Fibroblast of villous mesenchyme (primary cell): ENCODE measurements at regions not wholly inside any gene's neighbourhood (a gene's known extent, or its start where the extent isn't known, plus 50 kb on each side); places are given as distances from the start of the nearest gene placed in this dataset.

Experiments
- DNase-seq: peaks from one replicate; pipeline ENCODE4 v3.0.0-alpha.2; 2010; ENCODE audit warnings: low read depth
- H3K4me3 ChIP-seq: 2 replicates; pipeline ENCODE4 v1.5.1; 2011; ENCODE audit warnings: low read depth, mild to moderate bottlenecking, low read length
- TF ChIP-seq, protein P1 (sequence below): IDR thresholded peaks from 2 replicates; pipeline ENCODE4 v1.5.1; 2012; ENCODE audit warnings: low read depth, mild to moderate bottlenecking, low read length; ENCODE audit not compliant: insufficient read depth

DNA sequence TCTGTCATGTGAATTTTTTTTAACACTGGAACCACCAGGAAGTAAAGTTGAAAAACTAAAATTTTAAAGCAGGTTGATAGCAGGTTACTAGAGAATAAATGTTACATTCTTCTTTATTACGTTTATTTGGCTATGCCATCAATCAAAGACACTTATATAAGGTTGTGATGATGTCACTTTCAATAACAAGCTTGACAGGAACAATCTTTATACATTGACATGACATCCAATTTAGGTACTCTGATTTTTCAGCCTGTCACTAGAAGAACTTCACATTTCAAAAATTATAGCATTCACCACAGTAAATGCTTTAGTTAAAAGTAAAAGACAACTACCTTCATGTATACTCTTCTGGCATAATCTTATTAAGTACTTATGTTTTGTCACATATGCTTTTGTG is 696.8 kb upstream of the NCAM2 start:
- no peak overlapping the region for H3K4me3 ChIP-seq
- no peak for DNase-seq
- TF ChIP-seq, protein P1, sequence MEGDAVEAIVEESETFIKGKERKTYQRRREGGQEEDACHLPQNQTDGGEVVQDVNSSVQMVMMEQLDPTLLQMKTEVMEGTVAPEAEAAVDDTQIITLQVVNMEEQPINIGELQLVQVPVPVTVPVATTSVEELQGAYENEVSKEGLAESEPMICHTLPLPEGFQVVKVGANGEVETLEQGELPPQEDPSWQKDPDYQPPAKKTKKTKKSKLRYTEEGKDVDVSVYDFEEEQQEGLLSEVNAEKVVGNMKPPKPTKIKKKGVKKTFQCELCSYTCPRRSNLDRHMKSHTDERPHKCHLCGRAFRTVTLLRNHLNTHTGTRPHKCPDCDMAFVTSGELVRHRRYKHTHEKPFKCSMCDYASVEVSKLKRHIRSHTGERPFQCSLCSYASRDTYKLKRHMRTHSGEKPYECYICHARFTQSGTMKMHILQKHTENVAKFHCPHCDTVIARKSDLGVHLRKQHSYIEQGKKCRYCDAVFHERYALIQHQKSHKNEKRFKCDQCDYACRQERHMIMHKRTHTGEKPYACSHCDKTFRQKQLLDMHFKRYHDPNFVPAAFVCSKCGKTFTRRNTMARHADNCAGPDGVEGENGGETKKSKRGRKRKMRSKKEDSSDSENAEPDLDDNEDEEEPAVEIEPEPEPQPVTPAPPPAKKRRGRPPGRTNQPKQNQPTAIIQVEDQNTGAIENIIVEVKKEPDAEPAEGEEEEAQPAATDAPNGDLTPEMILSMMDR, result no peak

DNA sequence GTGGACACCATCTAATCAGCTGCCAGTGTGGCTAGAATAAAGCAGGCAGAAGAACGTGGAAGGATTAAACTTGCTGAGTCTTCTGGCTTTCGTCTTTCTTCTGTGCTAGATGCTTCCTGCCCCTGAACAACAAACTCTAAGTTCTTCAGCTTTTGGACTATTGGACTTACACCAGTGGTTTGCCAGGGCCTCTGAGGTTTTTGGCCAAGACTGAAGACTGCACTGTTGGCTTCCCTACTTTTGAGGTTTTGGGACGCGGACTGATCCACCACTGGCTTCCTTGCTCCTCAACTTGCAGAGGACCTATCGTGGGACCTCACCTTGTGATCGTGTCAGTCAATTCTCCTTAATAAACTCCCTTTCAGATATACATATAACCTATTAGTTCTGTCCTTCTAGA is 696.1 kb upstream of the NCAM2 start:
- DNase-seq, result no peak
- H3K4me3 ChIP-seq, result no peak overlapping the region
- TF ChIP-seq, protein P1, result no peak

DNA sequence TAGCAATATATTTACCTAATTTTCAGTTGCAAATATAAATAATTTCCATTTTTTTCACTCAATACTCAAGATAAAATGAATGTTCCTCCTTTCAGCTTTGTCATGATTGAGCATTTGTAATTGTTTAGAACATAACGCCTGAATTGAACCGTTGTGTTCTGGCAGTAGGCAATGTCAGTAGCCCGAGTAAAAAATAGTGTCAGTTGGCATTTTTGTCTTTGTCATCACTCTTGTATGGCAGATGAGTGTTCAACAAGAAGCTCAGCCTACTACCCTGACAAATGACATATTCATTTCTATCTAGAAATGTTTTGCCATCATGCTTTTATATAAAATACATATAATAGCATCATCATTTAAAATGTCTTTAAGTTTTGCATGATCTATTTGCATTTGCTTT is 691.4 kb upstream of the NCAM2 start:
- H3K4me3 ChIP-seq, result no peak overlapping the region
- TF ChIP-seq, protein P1, result no peak
- no peak for DNase-seq

DNA sequence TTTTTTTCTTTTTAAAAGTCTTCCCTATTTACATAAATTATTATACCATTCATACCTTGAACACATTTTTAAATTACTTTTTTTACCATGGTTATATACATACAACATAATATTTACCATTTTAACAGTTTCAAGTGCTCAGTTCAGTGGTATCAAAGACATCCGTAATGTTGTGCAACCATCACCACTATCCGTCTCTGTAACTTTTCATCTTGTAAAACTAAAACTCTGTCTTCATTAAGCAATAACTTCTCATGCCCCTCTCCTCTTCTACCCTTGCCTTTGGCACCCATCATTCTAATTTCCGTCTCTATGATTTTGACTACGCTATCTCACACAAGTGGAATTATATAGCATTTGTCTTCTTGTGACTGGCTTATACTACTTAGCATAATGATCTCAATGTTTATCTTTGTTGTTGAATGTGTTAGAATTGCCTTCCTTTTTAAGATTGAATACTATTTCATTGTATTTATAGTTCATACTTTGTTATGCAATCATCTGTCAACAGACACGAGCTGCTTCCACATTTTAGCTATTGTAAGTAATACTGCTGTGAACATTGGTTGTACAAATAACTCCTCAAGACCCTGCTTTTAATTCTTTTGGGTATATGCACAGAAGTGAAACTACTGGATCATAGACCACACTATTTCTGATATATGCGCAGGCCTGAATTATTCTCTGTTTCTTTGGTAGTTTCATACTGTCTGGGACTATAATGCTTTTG is 689.5 kb upstream of the NCAM2 start:
- H3K4me3 ChIP-seq, result no peak overlapping the region
- DNase-seq, result no peak
- TF ChIP-seq, protein P1, result no peak

DNA sequence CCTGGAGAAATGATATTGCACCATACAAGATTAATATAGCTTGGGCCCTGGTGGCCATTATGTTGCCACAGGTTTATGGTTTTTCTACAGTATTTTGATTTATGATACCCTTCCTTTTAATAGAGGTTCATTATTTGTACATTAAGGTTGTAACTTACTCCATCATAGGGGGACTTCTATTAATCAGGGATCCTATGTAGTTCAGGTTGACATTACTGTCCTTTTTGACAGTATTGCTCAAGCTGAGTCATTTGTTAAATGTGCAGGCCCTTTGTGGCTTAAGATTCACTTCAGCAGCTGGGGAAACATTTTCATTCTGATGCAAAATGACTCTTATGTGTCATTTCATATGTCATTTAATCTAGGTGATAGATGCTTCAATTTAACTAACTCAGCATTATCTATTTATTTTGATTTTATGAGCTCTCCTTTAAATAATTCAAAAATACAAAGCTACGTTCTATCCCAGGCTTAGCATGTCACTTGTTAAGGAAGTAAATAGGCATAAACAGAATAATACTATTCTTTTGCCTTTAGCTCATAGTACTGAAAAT is 686.9 kb upstream of the NCAM2 start:
- H3K4me3 ChIP-seq, result no peak overlapping the region
- TF ChIP-seq, protein P1, result no peak
- no peak for DNase-seq

DNA sequence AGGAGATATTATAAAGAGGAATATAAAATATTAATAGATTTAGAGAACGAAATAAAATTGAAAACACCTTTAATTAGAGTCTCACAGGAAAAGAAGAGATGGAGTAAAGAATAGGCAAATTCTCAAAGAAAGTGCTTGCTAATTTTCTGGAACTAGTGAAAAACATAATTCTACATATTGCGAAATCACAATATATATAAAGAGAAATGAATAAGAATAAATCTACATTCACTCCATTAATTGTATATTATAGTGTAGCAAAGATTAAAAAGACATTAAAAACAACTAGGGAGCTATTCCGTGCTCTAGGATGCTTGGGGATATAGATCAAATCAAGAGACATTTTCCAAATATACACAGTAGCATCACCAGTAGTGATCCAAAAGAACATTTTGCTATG is 685.2 kb upstream of the NCAM2 start:
- TF ChIP-seq, protein P1, result no peak
- no peak overlapping the region for H3K4me3 ChIP-seq
- no peak for DNase-seq

DNA sequence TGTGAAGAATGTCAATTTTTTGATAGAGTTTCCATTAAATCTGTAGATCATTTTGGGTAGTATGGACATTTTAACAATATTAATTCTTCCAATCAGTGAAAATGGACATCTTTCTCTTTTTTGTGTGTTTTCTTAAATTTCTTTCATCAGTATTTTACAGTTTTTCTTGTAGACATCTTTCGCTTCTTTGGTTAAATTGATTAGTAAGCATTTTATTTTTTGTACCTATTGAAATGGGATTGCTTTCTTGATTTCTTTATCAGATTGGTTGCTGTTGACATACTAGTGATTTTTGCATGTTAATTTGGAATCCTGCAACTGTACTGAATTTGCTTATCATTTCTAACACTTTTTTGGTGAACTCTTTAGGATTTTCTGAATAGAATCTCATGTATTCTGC is 683.2 kb upstream of the NCAM2 start:
- no peak overlapping the region for H3K4me3 ChIP-seq
- TF ChIP-seq, protein P1, result no peak
- no peak for DNase-seq
